ENCODE measurements at regions not wholly inside any gene's neighbourhood (a gene's known extent, or its start where the extent isn't known, plus 50 kb on each side); places are given as distances from the start of the nearest gene placed in this dataset.
A peak's percentile ranks its signal among the peaks of the same experiment; 100 is the strongest.
"Not testable (repeated sequence)": the region's sequence is repeated elsewhere in the genome, so short reads cannot be mapped to it uniquely, and the experiment has no call there.

DNA sequence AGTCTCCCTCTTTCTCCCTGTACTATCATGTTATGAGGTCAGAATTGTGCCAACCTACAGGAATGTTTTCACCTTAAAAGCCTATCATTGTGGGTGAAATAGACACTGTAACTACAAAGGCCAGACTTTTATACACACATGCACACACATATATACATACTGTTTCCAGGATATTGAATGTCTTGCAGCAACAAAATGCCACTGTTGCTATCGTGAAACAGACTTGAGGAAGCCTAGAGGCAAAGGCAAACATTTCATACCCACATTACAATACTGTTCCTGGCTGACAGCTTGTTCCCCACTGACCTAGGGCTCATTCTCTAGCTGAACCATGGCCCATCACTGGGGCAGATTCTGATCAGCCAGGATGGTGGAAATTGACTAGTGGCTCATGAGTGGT lies 125.1 kb upstream of the DUSP10 start:
- DNase-seq: no peak

DNA sequence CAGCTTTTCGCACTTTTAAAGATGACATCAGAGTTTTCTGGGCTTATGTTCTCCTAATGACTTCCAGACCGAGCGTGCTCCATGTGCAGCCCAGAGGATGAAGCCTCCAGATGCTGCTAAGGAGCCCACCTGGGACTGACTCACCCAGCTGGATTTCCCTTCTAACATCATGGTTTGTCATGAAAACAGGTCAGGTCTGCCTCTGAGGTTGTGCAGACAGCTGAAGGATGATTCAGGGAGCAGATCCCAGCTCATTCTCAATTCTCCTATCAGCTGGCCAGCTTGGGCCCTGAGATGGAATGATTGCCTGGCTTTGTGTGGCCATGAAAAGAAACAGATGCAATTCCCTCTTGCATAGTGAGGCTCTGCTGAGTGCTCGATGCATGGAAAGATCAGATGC lies 123.9 kb upstream of the DUSP10 start:
- DNase-seq: no peak

DNA sequence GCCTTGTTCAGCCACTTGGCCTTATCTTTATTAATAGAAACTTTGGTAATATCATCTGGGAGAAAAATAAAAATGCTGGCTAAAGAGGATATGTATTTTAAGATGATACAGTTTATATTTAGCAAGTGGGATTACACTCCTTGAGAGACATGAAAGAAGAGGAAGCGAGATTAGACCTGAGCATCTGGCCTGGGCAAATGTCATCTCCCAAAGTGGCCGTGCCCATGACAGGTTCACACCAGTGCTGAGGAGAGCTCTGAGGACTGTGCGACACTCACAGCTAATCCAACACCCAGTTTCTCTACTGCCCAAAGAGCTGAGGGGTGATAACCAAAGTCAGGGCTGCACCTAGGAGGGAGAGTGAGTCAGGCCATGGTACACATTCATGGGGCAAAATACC lies 121.7 kb upstream of the DUSP10 start:
- DNase-seq: no peak

DNA sequence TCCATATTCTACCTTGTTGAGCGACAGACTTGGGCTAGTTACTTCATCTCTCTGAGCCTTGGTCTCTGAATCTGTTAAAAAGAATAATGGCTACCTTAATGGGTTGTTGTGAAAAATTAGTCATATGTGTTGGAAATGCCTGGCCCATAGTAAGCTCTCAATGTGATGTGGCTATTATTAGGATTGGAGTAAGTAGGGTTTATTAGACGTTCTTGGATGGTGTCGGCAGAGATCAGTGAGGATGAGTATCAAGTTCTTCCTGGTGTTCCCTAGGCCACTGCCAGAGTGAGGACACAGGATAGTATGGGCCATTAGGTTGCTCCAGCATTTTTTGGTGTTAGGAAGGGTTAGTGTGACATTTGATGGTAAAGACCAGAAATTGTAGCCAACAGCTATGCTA lies 121.1 kb upstream of the DUSP10 start:
- no peak for DNase-seq

DNA sequence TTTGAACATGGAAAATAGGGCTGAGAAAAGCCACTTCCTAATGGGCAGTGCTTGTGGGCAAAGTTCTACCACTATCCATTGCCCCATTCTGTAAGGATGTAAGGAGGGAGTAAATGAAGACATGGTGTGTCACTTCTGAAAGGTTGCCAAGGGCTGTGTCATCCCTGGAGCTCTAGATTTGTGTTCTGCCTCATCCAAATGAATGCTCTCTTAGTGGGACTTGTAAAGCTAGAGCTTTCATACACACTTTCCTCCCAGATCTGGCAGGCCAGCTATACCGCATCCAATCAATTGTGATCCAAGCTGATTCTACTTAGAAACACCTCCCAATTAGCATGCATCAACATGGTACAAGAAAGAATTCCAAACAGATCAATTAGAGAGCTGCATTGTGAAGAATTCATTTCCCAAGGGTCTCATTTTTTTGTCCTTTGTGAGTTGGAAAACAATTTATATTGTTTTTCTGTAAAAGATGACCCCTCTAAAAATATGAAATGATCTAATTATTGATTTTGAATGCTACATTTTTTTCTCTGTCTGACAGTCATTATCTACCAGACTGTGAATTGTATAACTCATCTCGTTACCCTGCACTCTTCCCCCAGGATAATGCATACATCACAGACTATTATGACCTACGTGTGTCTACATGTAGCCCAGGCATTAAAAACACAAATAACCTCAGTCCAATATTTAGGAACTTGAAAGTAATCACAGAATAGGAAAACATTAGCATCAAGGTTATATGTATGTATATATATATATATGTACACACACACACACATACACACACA lies 117.1 kb upstream of the DUSP10 start:
- DNase-seq: no peak

DNA sequence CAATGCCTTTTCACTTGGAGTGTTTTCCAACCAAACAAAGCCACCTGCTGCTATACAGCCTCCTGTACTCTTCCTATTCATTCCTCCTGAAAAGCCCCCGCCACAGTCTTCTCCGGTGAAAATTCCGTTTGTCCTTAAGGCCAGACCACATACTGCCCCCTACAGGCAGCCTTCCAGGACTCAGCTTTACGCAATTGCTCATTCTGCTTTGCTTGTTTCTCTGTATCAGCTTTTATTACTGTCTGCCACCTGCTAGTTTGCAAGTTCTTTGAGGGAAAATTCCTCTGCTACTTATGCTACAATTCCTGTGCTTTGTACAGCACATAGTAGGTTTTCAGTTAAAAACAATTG lies 115.2 kb upstream of the DUSP10 start:
- DNase-seq: not testable (repeated sequence)

DNA sequence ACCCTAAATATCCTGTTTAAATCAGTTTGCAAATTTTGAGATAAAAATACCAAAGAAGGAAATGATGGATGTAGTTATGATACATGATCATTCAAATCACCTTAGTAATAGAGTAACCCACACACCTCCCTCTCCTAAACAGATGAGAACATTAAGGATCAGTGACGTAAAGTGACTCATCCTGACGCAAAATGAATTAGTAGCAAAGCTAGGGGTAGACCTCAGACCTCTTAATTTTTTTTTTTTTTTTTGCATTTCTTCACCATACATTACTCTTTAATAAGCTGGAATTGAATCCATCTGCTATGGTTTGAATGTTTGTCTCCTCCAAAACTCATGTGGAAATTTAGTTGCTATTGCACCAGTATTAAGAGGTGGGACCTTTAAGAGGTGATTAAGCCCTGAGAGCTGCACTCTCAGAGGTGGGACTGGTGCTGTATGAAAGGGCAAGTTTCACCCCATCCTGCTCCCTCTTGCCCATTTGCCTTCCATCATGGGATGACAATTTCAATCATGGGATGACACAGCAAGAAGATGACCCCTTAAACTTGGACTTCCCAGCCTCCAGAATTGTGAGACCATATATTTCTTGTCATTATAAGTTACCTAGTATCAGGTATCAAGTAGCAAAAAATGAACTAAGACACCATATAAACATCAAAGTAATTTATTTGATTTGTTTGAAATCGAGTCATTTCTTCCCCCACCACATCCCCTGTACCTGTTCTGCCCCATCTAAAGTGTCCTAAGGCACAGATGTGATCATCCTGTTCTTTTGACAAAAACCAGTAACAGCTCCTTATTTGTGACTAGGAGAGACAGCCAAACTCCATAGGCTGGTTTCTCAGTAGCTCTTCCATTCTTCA lies 114.6 kb upstream of the DUSP10 start:
- DNase-seq: no peak

DNA sequence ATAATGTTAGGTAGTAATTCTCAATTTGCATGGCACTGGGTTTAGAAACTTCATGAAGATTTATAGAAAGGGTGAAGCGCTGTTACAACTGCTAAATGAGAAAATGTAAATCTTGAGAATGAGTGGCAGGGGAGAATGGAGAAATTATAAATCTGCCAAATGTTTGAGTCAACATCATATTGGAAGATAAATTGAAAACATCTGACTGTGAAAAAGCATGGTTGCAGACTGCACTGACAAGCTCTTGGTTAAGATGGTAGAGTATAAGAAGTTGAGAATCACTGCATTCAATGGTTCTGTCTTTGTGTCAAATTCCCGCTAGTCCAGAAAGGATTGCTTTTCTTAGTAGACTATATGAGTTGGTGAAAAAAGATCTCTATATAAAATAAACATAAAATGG lies 113.3 kb upstream of the DUSP10 start:
- DNase-seq: no peak

DNA sequence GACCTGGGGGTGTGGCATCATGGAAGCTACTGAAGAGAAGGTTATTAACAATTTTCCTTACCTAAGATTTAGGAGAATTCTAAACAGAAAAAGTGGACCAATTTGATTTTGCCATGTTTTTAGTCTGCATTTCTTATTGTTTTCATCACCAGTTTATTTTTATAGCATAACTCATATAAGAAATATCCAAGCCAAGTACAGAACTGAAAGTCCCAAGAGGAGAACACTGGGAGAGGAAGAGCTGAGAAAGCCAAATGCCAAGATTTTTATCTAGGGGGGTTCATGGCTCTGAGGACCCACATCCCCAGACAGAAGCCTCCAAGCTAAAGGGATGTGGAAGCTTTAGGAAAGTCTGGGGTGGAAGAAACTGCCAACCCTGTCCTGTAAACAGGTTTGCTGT lies 109.4 kb upstream of the DUSP10 start:
- DNase-seq: no peak

DNA sequence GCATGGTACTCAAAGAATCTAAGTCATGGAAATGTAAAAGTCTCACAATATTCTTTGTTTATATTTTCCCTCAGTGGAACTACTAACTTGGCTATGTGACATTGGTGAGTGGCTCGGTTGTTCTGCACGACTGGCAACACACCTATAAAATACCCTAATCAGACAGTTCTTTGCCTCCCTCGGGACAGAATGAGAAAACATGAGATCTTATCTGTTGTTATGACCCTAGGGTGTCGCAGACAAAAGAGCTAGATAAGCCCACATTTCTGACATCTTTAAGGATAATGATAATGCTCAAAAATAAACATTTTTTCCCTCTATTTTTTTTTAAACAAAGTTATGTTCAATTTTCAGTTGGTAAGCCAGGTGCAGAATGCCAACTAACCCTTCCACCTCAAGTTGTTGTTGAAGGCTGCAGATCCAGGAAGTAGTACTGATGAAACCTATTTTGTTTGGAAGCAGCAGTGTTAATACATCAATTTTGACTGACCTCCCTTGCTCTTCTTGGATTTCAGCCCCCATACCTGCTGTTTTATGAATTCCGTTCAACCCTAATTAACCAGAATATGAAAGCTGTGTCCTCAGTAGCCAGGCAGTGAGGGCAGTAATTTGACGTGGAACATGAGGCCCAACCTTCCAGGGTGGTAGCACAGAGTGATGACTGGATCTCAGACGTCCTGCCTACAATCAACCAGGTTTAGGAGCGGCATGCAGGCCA lies 108.7 kb upstream of the DUSP10 start:
- no peak for DNase-seq

DNA sequence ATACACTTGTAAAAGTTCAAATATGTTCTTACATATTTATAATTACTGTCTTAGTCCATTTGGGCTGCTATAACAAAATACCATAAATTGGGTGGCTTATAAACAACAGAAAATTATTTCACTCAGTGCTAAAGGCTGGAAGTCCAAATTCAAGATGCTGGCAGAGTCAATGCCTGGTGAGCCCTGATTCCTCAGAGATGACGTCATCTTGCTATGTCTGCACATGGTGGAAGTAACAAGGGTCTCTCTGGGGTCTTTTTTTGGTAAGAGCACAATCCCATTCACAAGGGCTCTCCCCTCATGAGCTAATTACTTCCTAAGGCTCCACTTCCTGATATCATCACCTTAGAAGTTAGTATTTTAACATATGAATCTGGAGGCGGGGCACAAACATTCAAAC lies 108.0 kb upstream of the DUSP10 start:
- no peak for DNase-seq

DNA sequence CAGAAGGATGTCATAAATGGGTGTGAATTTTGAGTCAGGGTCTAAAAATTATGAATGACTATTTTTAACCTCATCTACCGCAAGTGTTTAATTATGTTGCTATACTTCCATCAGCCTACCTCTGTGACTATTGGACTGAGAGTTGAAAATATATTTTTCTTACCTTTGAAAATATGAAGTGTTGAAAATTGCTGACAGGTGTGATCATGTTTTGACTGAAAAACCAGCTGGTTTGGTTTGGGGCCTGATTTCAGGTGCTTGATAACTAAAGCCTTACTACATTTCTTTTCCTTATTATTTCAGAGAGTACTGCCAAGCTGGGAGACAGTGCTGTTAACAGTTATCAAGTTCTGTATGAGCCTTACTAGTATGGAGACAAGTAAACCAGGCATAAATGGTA lies 107.2 kb upstream of the DUSP10 start:
- no peak for DNase-seq

DNA sequence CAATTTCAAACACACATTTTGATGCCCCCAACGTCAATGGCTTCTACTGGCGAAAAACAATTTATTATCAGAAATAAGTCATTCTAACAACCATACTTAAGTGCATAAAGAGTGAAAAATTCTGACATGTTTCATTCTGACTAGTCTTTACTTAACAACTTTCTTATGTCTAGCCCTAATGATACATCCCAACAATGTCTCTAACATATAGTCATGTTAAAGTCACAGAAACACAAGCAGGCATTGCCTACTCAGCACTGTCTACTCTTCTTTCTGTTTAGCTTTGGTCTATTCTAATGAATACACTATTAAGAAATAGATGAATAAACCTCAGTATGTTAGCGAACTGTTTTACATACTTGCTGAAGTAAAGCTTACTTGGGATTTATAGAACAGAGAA lies 105.8 kb upstream of the DUSP10 start:
- no peak for DNase-seq

DNA sequence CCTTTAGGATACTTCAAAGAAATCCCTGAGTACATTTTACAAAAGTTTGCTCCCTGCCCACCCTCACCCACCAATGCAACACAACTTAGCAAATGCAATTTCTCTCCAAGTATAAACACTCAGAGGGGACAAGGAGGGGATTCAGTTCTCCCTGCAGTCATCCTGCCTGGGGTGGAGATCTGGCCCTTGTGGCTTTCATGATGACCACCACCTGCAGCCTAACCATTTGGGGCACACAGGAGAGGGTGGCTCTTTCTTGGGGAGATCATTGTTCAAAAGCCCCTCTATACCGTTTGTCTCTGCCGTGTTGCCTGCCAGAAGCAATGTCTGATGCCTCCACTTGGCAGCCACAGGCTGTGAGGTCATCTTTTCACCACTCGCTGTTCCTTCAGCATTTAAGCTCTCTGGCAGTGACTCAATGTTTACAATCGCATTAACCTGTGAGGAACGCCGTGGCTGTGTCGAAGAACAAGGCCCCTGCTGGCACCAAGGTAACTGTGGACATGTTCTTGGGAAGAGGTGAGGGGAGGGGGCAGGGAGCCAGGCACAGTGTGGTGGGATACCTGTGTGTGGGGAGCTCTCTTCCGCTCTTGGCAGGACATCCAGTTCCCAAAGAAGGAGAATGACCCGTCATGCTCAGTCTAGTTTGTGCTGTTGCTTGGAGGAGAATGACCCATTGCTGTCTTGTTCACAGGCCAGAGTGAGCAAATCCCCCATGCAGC lies 103.9 kb upstream of the DUSP10 start:
- no peak for DNase-seq

DNA sequence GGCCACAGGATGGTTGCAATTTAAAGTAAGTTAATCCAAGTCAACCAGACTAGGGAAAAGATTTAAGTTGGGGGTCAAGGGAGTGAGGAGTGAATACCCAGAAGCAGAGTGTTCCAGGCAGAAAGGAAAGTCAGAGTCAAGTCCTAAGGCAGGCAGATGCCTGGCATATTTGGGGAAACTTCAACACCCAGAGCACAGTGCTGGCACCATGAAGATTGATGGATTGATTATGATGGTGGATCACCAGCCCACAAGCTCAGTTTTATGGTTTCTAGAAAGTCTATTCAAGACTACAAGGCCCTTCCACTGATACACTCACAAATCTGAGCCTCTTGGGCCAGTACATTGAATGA lies 100.1 kb upstream of the DUSP10 start:
- DNase-seq: no peak

DNA sequence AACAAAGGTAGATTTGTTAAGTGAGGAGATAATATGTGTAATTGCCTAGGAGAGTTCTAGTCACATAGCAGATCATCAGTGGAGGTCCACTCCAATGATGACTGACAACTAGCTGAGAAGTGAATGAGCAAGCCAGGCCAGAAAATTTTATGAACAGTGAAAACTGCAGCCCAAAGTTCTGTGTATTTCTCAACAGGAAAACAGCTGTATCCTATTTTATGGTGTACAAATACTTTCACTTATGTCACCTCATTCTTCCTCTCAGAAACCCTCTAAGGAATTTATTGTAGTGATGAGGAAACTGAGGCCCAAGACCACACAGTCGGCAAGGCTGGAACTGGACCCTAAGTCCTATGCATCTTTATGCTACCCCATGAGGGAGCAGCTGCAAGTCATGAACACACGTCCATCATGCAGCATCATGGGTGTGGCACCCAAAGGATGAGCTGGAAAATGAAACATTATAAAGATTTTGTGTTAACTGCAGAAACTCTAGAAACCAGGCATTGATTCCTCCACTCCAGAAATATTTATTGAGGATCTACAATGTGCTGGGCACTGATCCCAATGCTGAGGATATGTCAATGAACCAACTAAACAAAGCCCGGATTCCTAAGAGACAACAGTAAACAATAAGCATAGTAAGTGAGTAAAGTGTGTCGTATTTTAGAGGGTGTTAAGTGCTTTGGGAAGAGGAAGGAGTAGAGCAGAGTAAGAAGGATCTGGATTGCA lies 99.5 kb upstream of the DUSP10 start:
- no peak for DNase-seq

DNA sequence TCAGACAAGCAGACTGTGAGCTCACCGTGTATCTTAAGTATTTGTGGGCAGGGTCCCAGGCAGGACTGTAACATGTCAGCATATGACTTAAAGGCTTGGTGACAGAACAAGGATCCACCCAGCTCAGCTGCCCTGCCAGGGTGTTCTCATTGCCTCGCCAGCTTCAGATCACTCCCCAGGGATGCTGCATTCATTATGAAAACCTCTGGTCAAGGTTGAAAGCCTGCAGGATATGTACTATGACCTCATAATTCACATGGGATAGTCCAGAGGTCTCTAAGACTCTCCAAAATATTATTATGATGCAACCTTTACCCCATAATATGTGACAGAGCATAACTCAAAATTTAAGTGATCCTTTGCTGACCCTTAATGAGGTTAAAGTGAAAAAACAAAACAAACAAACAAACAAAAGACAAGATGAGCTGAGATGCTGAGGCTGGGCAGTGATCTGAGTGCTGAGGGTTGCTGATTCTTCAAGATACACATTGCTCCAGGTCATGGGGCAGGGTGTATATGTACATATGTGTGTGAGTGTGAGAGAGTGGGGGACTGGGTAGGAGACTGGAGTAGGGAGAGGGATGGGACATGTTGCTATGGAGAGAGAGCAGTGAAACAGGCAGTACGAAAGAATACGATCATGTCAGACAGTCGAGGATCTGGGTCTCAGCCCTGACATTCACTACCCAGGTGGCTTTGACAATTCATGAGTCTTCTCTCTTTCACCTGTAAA lies 98.8 kb upstream of the DUSP10 start:
- DNase-seq: no peak

DNA sequence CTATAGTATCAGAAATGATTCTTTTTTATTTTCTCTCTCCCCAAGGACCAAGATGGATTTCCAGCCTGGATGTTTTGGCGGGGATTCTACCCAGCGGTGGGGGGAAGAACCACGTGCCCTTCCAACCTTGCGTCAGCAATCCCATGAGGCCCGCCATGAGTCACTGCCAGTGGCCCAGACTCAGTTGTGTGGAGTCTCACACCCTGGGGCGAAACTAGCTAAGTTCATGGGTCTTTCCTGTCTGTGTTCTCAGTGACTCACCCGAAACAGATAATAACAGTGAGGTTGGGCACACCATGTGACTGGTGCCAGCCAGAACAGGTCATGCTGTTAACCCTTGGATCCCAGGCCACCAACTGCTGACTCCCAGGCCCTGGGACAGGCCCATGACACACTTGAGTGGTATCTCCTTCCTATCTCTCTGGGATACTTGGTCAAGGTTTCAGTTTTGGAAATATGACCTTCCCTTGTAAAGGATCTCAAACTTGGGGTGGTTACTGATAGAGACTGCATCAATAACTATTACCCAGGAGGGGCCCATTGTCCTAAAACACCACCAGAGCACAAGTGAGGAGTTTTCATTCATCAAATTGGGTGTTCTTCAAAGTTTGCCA lies 98.0 kb upstream of the DUSP10 start:
- DNase-seq: peak; percentile 86

DNA sequence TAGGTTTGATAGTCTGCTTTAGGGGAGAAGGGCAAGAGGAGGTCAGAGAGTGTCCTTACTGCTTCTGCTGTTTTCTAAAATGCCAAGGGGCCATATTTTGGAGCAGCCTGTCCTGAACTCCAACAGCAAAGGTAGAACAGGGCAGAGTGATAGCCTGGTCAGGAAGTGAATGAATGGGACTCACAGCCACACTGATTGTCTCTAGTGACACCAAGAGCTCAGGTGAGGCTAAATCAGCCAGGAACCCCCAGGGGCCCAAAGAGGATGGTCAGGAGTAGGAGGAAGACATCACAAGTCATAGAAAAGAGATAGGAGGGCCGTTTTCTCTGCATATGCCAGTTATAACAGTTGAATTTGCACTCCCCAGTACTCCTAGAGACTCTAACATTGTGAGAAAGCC lies 97.4 kb upstream of the DUSP10 start:
- no peak for DNase-seq

DNA sequence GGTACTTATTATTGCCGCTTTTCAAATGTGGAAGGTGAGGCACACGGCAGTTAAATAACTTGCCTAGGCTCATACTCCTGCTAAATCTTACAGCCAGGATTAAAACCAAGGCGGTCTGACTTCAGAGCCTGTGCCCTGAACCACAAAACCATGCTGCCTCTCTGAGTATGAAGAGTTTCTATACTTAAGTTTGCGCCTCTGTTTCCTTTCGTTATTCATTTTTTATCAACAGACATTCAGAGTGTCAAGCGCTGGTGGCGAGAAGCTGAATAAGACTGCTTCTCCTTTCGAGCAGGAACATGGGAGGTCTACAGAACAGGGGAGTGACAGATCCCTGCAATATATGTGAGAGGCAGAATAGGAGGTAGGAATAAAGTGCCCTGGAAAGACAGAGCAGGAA lies 96.0 kb upstream of the DUSP10 start:
- peak; percentile 55 for DNase-seq

Measured in activated CD4-positive, alpha-beta T cell treated with anti-CD3 and anti-CD28 coated beads for 48 hours (primary cell).